ENCODE measurements at regions not wholly inside any gene's neighbourhood (a gene's known extent, or its start where the extent isn't known, plus 50 kb on each side); places are given as distances from the start of the nearest gene placed in this dataset.

GRCh38 chr12:90253674-90254181 lies 545.1 kb upstream of the ATP2B1 start:
- H3K4me1 Mint-ChIP-seq: peaks cover 23% of the 10 kb centered on the region
- no peak overlapping the region for H3K4me3 Mint-ChIP-seq
- H3K9me3 Mint-ChIP-seq: no peaks in the 10 kb centered on the region
- H3K27ac Mint-ChIP-seq: no peak overlapping the region
- DNase-seq: peak; percentile 4
- H3K27me3 Mint-ChIP-seq (ENCODE audit: low read depth, poor library complexity): no peaks in the 10 kb centered on the region
- no peaks in the 10 kb centered on the region for H3K36me3 Mint-ChIP-seq (ENCODE audit: low read depth)
- TF ChIP-seq CTCF (IDR thresholded peaks at IDR 0.05): no peak

DNA sequence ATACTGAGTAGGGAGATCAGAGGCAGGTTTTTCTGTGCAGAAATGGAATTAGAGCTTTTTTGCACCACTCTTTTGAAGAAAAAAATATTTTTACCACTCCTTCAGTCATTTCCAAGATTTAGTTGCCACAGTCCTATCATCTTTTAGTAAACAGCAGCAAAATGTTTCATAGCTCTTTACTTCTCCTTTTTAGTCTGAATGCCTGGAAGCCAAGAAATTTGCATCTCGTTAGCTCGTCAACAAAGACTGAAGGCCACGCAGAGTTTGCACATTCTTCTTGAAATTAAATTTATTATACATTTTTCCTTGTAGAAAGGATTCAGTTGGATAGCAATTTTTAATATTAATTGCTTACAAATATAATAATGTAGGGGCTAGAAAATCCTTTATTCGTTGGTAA lies 544.5 kb upstream of the ATP2B1 start:
- Mint-ChIP-seq H3K36me3 (ENCODE audit: low read depth) (no peaks in the 10 kb centered on the region), H3K4me3 (no peak overlapping the region), H3K27me3 (ENCODE audit: low read depth, poor library complexity) (no peaks in the 10 kb centered on the region), H3K9me3 (no peaks in the 10 kb centered on the region), H3K27ac (no peak overlapping the region), H3K4me1 (peaks cover 23% of the 10 kb centered on the region)
- no peak for DNase-seq
- TF ChIP-seq CTCF (IDR thresholded peaks at IDR 0.05): no peak

DNA sequence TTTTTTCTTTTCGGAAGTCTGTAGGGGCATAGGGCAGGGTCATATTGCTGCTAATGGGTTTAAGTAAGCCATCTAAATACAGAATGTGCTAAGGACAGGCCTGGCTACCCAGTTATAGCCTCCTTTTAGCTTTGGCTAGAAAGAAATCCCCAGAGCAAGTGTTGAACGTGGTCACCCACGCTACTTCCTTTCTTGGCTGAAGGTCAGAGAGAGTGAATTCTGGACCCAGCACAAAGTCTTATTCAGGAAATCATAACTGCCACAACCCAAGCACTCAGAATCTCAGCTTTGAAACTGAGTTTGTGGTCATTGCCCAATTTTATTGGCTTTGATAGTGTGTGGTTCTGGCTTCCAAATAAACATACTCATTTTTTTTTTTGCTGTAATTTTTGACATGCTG lies 542.1 kb upstream of the ATP2B1 start:
- Mint-ChIP-seq H3K4me1 (peaks cover 23% of the 10 kb centered on the region), H3K9me3 (no peaks in the 10 kb centered on the region), H3K27ac (no peak overlapping the region), H3K36me3 (ENCODE audit: low read depth) (no peaks in the 10 kb centered on the region), H3K27me3 (ENCODE audit: low read depth, poor library complexity) (no peaks in the 10 kb centered on the region), H3K4me3 (no peak overlapping the region)
- TF ChIP-seq CTCF (IDR thresholded peaks at IDR 0.05): no peak
- no peak for DNase-seq

- H3K36me3 Mint-ChIP-seq (ENCODE audit: low read depth): no peaks in the 10 kb centered on the region
- H3K27me3 Mint-ChIP-seq (ENCODE audit: low read depth, poor library complexity): no peaks in the 10 kb centered on the region
- H3K4me1 Mint-ChIP-seq: peaks cover 23% of the 10 kb centered on the region
- no peak overlapping the region for H3K27ac Mint-ChIP-seq
- H3K4me3 Mint-ChIP-seq: no peak overlapping the region
- no peak for DNase-seq
- no peak for TF ChIP-seq CTCF (IDR thresholded peaks at IDR 0.05)
- H3K9me3 Mint-ChIP-seq: no peaks in the 10 kb centered on the region
Measured at GRCh38 chr12:90250042-90250441, 541.4 kb upstream of the ATP2B1 start.

- H3K27ac Mint-ChIP-seq: no peak overlapping the region
- no peaks in the 10 kb centered on the region for H3K9me3 Mint-ChIP-seq
- no peak overlapping the region for H3K4me3 Mint-ChIP-seq
- no peak for TF ChIP-seq CTCF (IDR thresholded peaks at IDR 0.05)
- H3K27me3 Mint-ChIP-seq (ENCODE audit: low read depth, poor library complexity): no peaks in the 10 kb centered on the region
- H3K4me1 Mint-ChIP-seq: peaks cover 10% of the 10 kb centered on the region
- no peaks in the 10 kb centered on the region for H3K36me3 Mint-ChIP-seq (ENCODE audit: low read depth)
- DNase-seq: no peak
Measured at GRCh38 chr12:90246688-90247087, 538.0 kb upstream of the ATP2B1 start.

DNA sequence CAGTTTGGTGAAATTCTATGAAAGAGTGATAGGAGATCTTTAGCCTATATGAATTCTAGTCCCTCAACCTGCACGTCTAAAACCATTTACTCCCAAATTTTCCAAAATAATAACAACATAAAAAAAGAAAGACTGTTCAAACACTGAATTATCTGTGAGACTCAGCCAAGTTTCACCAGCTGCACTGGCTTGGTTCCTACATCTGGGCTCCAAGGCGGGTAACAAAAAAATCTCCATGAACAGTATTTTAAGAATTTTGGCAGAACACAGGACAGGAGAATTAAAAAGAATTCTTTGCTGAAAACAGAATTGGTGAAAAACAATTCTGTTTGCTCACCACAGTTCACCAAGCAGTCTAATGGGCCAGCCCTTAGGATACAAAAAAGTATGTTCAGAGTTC lies 536.8 kb upstream of the ATP2B1 start:
- no peak overlapping the region for H3K27ac Mint-ChIP-seq
- TF ChIP-seq CTCF (IDR thresholded peaks at IDR 0.05): no peak
- no peaks in the 10 kb centered on the region for H3K36me3 Mint-ChIP-seq (ENCODE audit: low read depth)
- DNase-seq: no peak
- H3K4me3 Mint-ChIP-seq: no peak overlapping the region
- peaks cover 6% of the 10 kb centered on the region for H3K4me1 Mint-ChIP-seq
- no peaks in the 10 kb centered on the region for H3K27me3 Mint-ChIP-seq (ENCODE audit: low read depth, poor library complexity)
- no peaks in the 10 kb centered on the region for H3K9me3 Mint-ChIP-seq

Data from nephron progenitor cell (in vitro differentiated cells).